HG02938 (cell line): ENCODE measurements at regions not wholly inside any gene's neighbourhood (a gene's known extent, or its start where the extent isn't known, plus 50 kb on each side); places are given as distances from the start of the nearest gene placed in this dataset.
"Not testable (repeated sequence)": the region's sequence is repeated elsewhere in the genome, so short reads cannot be mapped to it uniquely, and the experiment has no call there.

Source experiments
- ATAC-seq: cut with Tn5 transposase; IDR thresholded peaks from one replicate; pipeline ENCODE4 v1.9.1; 2021; ENCODE audit warnings: mild to moderate bottlenecking, moderate library complexity; ENCODE audit not compliant: unreplicated experiment

GRCh38 chr3:135539351-135539750, 426.2 kb upstream of the PPP2R3A start:
- ATAC-seq: no peak

GRCh38 chr3:135539854-135540253, 425.7 kb upstream of the PPP2R3A start:
- no peak for ATAC-seq

- no peak for ATAC-seq
Observed at GRCh38 chr3:135549928-135550494, 415.5 kb upstream of the PPP2R3A start.

- peak; percentile 52 for ATAC-seq
Observed at GRCh38 chr3:135556174-135556573, 409.4 kb upstream of the PPP2R3A start.

- ATAC-seq: no peak
Observed at GRCh38 chr3:135558150-135558783, 407.3 kb upstream of the PPP2R3A start.

GRCh38 chr3:135558906-135559305, 406.6 kb upstream of the PPP2R3A start:
- ATAC-seq: no peak

GRCh38 chr3:135559802-135560201, 405.7 kb upstream of the PPP2R3A start:
- ATAC-seq: no peak

- no peak for ATAC-seq
Observed at GRCh38 chr3:135560847-135561246, 404.7 kb upstream of the PPP2R3A start.

GRCh38 chr3:135564696-135565095, 400.8 kb upstream of the PPP2R3A start:
- ATAC-seq: no peak

- ATAC-seq: no peak
Observed at GRCh38 chr3:135565546-135565945, 400.0 kb upstream of the PPP2R3A start.

GRCh38 chr3:135567223-135567622, 398.3 kb upstream of the PPP2R3A start:
- no peak for ATAC-seq

- ATAC-seq: no peak
Observed at GRCh38 chr3:135576751-135577150, 388.8 kb upstream of the PPP2R3A start.

GRCh38 chr3:135581806-135582205, 383.7 kb upstream of the PPP2R3A start:
- no peak for ATAC-seq

- ATAC-seq: no peak
Observed at GRCh38 chr3:135582800-135583199, 382.7 kb upstream of the PPP2R3A start.

GRCh38 chr3:135596563-135596962, 369.0 kb upstream of the PPP2R3A start:
- ATAC-seq: no peak

- ATAC-seq: no peak
Observed at GRCh38 chr3:135597855-135598254, 367.7 kb upstream of the PPP2R3A start.

GRCh38 chr3:135598597-135598996, 366.9 kb upstream of the PPP2R3A start:
- ATAC-seq: no peak

- not testable (repeated sequence) for ATAC-seq
Observed at GRCh38 chr3:135604512-135604911, 361.0 kb upstream of the PPP2R3A start.

GRCh38 chr3:135618123-135618522, 347.4 kb upstream of the PPP2R3A start:
- no peak for ATAC-seq

GRCh38 chr3:135621184-135621920, 344.2 kb upstream of the PPP2R3A start:
- no peak for ATAC-seq

- ATAC-seq: no peak
Observed at GRCh38 chr3:135622215-135622614, 343.3 kb upstream of the PPP2R3A start.

GRCh38 chr3:135622656-135623055, 342.9 kb upstream of the PPP2R3A start:
- no peak for ATAC-seq
